SH-SY5Y (cell line): ENCODE measurements at regions not wholly inside any gene's neighbourhood (a gene's known extent, or its start where the extent isn't known, plus 50 kb on each side); places are given as distances from the start of the nearest gene placed in this dataset.

Source experiments
- GATA2 ChIP-seq: IDR thresholded peaks from 2 replicates; pipeline ENCODE4 v1.6.1; 2011; ENCODE audit warnings: mild to moderate bottlenecking, low read depth, low read length
- GATA3 ChIP-seq: IDR thresholded peaks from 2 replicates; pipeline ENCODE4 v1.6.1; 2011; ENCODE audit warnings: low read depth, mild to moderate bottlenecking, low read length, moderate library complexity

DNA sequence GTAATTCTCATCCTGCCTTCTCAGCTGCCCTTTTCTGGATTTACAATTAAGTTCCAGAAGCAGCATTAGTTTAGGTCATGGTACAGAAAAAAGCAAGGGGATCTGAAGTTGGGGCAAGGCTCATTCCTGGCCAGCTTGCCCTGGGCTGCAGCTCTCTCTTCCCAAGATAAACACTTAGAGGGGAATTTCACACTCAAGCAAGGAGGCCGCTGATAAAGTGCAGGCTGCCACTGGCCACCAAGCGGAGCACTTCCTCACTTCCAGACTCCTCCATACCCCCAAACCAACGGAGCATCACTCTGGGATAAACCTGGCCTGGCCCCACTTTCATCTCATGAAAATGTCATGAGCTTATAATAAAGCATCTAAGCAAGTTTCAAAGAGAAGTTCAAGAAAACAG, 445.5 kb upstream of the MKI67 start:
- TF ChIP-seq GATA3 = no peak
- no peak for TF ChIP-seq GATA2
